Gastroesophageal sphincter (tissue), 4 donors: ENCODE measurements at regions not wholly inside any gene's neighbourhood (a gene's known extent, or its start where the extent isn't known, plus 50 kb on each side); places are given as distances from the start of the nearest gene placed in this dataset.

Experiments
- ATAC-seq: fragments of 150-250 bp; one replicate; pipeline ENCODE4 v1.9.1; 2016; ENCODE audit warnings: mild to moderate bottlenecking, moderate library complexity
- H3K27ac ChIP-seq, 4 donors: fragments of 200-600 bp; sonication (generic) in 3 of 4; 1 replicate in 3 of 4; 2 replicates in 1 of 4; pipeline ENCODE4 v1.5.1; 2016 to 2019
- H3K27me3 ChIP-seq: fragments of 200-600 bp; sonication (generic); one replicate; pipeline ENCODE4 v1.5.1; 2019
- H3K36me3 ChIP-seq, 2 donors: fragments of 200-600 bp; sonication (generic); one replicate each; pipeline ENCODE4 v1.5.1; 2019; ENCODE audit warnings: control low read depth in 1 of 2
- H3K4me1 ChIP-seq, 3 donors: fragments of 200-600 bp; sonication (generic); 1 replicate in 2 of 3; 2 replicates in 1 of 3; pipeline ENCODE4 v1.5.1; 2016 to 2019; ENCODE audit warnings: control low read depth in 2 of 3
- H3K4me3 ChIP-seq, 2 donors: fragments of 200-600 bp; sonication (generic); one replicate each; pipeline ENCODE4 v1.5.1; 2019; ENCODE audit warnings: mild to moderate bottlenecking in 1 of 2, moderate library complexity in 1 of 2
- H3K9me3 ChIP-seq, 3 donors: fragments of 200-600 bp; sonication (generic); one replicate each; pipeline ENCODE4 v1.5.1; 2017 to 2019; ENCODE audit warnings: control low read depth in 2 of 3
- CTCF ChIP-seq, 4 experiments: fragments of 200-600 bp in 2 of 4; fragments of 450-650 bp in 2 of 4; sonication (generic) in 1 of 4; IDR thresholded peaks; one replicate each; pipeline ENCODE4 v1.5.1; 2017 to 2019; ENCODE audit warnings: antibody characterized with exemption in 4 of 4, mild to moderate bottlenecking in 2 of 4, moderate library complexity in 2 of 4
- EP300 ChIP-seq: sonication (generic); formaldehyde crosslinking; IDR thresholded peaks from one replicate; pipeline ENCODE4 v1.6.1; 2017; ENCODE audit warnings: antibody characterized with exemption, mild to moderate bottlenecking
- POLR2A ChIP-seq, 2 donors: fragments of 450-650 bp; IDR thresholded peaks; one replicate each; pipeline ENCODE4 v1.6.1; 2017; ENCODE audit warnings: antibody characterized with exemption in 2 of 2, mild to moderate bottlenecking in 2 of 2, moderate library complexity in 1 of 2
- POLR2AphosphoS5 ChIP-seq: sonication (generic); formaldehyde crosslinking; IDR thresholded peaks from one replicate; pipeline ENCODE4 v1.6.1; 2017; ENCODE audit warnings: antibody characterized with exemption
- WGBS, 2 donors: methylation state at CpG; one replicate each; pipeline ENCODE4 v1.1.5; 2018; ENCODE audit warnings: low coverage in 1 of 2; 5-methylcytosine and 5-hydroxymethylcytosine counted together

DNA sequence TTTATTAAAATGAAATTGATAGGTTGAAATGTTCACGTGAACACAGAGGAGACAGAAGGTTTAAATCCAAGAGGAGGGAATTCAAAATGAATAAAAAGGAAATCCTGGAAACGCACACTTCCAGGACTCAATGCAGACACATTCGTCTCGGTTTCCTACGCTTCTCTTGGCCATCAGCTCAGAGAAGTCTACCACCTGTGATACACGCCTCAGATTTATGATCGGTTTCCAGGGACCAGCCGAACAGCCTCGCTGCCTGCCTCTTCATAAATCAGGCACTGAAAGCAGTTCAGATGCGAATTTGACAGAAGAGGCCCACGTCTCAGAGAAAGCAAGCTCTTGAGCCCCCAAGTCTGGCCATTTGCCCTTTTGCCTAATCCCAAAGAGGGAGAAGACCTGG lies 125.5 kb upstream of the IRX3 start:
- H3K36me3 ChIP-seq = no peaks in the 10 kb centered on the region
- H3K27me3 ChIP-seq = peaks cover 62% of the 10 kb centered on the region
- peaks cover 0 to 9% (median 0%) of the 10 kb centered on the region in 3 donors for H3K9me3 ChIP-seq
- ATAC-seq = no peak
- no peak overlapping the region for H3K27ac ChIP-seq
- H3K4me3 ChIP-seq = no peak overlapping the region
- WGBS, 2 donors = 17 to 19% methylated on average over 11 of the region's 11 CpGs
- TF ChIP-seq POLR2A (IDR thresholded peaks at IDR 0.05) = no peak
- TF ChIP-seq EP300 = no peak
- TF ChIP-seq POLR2AphosphoS5 = no peak
- TF ChIP-seq CTCF (IDR thresholded peaks at IDR 0.05) = no peak
- peaks cover 0 to 6% (median 0%) of the 10 kb centered on the region in 3 donors for H3K4me1 ChIP-seq

DNA sequence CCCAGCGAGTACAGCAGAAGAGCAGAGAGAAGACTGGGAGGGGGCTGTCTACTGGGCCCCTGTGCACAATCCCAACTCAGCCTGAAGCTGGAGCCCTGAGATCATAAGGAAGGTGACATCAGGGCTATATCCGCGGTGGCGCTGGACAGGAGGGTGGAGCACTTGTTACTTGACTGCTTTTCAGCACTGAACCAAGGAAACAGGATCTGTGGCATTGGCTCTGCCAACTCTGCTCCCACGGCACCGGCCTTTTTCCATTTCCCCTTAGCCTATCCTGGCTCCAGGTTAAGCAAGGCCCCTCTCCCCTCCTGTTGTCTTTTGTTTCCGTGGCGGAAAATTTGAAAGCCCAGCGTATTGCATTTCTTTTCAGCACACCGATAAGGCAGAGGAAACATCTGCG lies 125.0 kb upstream of the IRX3 start:
- Histone ChIP-seq H3K27ac (no peak overlapping the region), H3K36me3 (no peaks in the 10 kb centered on the region), H3K4me1 (peaks cover 0 to 6% (median 0%) of the 10 kb centered on the region in 3 donors), H3K4me3 (no peak overlapping the region), H3K9me3 (peaks cover 0 to 11% (median 0%) of the 10 kb centered on the region in 3 donors), H3K27me3 (peaks cover 62% of the 10 kb centered on the region)
- TF ChIP-seq EP300 = no peak
- 22 to 70% methylated on average over 2 to 8 of the region's 11 CpGs for WGBS, 2 donors
- peak; percentile 28 for ATAC-seq

GRCh38 chr16:54409982-54410381 lies 123.4 kb upstream of the IRX3 start:
- Histone ChIP-seq H3K36me3 (no peaks in the 10 kb centered on the region), H3K4me1 (peaks cover 0 to 6% (median 0%) of the 10 kb centered on the region in 3 donors), H3K4me3 (no peak overlapping the region), H3K27me3 (peaks cover 54% of the 10 kb centered on the region), H3K27ac (no peak overlapping the region), H3K9me3 (peaks cover 0 to 6% (median 0%) of the 10 kb centered on the region in 3 donors)
- TF ChIP-seq POLR2AphosphoS5 (no peak), CTCF (IDR thresholded peaks at IDR 0.05) (no peak), POLR2A (IDR thresholded peaks at IDR 0.05) (no peak), EP300 (no peak)
- ATAC-seq = no peak
- 68 to 70% methylated on average over 4 to 5 of the region's 8 CpGs for WGBS, 2 donors

- Histone ChIP-seq H3K4me3 (no peak overlapping the region), H3K27me3 (peaks cover 32% of the 10 kb centered on the region), H3K4me1 (peaks cover 0 to 6% (median 0%) of the 10 kb centered on the region in 3 donors), H3K27ac (no peak overlapping the region), H3K9me3 (peaks cover 0 to 6% (median 0%) of the 10 kb centered on the region in 3 donors), H3K36me3 (no peaks in the 10 kb centered on the region)
- no peak for ATAC-seq
- TF ChIP-seq POLR2A (IDR thresholded peaks at IDR 0.05) (no peak), CTCF (IDR thresholded peaks at IDR 0.05) (no peak), EP300 (no peak), POLR2AphosphoS5 (no peak)
- 31 to 40% methylated on average over 1 to 2 of the region's 3 CpGs for WGBS, 2 donors
Observed at GRCh38 chr16:54407596-54407995, 121.0 kb upstream of the IRX3 start.

- Histone ChIP-seq H3K36me3 (no peaks in the 10 kb centered on the region), H3K4me1 (no peaks in the 10 kb centered on the region), H3K4me3 (no peak overlapping the region), H3K27me3 (peaks cover 10% of the 10 kb centered on the region), H3K27ac (no peak overlapping the region), H3K9me3 (peaks cover 0 to 6% (median 0%) of the 10 kb centered on the region in 3 donors)
- ATAC-seq = no peak
- 75% methylated on average over 2 of the region's 5 CpGs; no CpG with 5 or more reads in 1 of the 2 donors for WGBS, 2 donors
- TF ChIP-seq POLR2AphosphoS5 (no peak), POLR2A (IDR thresholded peaks at IDR 0.05) (no peak), CTCF (IDR thresholded peaks at IDR 0.05) (no peak), EP300 (no peak)
Observed at GRCh38 chr16:54405478-54405877, 118.9 kb upstream of the IRX3 start.
